Sigmoid colon (tissue), 4 donors: ENCODE measurements at regions not wholly inside any gene's neighbourhood (a gene's known extent, or its start where the extent isn't known, plus 50 kb on each side); places are given as distances from the start of the nearest gene placed in this dataset.

Experiments used
- EP300 ChIP-seq, 4 donors: sonication (generic); formaldehyde crosslinking; IDR thresholded peaks; one replicate each; pipeline ENCODE4 v1.6.1; 2017; ENCODE audit warnings: antibody characterized with exemption in 4 of 4
- POLR2A ChIP-seq, 2 donors: fragments of 450-650 bp; IDR thresholded peaks; one replicate each; pipeline ENCODE4 v1.6.1; 2016; ENCODE audit warnings: antibody characterized with exemption in 2 of 2, mild to moderate bottlenecking in 2 of 2, moderate library complexity in 2 of 2
- TF ChIP-seq, protein P1 (sequence below), 4 experiments: fragments of 450-650 bp in 3 of 4; fragments of 200-600 bp in 1 of 4; IDR thresholded peaks; one replicate each; pipeline ENCODE4 v1.5.1; 2016 to 2019; ENCODE audit warnings: antibody characterized with exemption in 4 of 4, mild to moderate bottlenecking in 3 of 4, moderate library complexity in 2 of 4

DNA sequence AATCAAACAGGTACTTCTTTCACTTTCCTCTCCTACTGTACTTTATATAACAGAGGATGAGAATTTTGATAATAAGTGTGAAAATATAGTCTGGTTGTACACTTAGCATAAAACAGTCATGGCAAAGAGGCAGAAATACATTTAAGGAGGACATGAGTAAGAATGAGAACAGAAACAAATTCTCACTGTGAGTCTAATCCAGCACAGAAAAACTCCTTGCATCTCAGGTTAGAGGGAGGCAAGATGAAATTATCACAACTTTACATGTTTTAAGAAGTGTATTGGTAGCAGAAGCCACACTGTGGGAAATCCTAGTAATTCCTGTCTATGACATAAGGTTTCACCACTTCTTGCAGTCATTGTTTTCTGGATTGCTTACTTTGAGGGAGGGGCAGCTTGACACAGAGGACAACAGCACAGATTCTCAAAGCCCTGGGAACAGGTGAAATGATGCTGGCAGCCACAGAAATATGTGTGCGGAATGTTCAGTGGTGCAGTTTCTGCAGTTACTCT is 733.6 kb upstream of the GBE1 start:
- TF ChIP-seq, protein P1, sequence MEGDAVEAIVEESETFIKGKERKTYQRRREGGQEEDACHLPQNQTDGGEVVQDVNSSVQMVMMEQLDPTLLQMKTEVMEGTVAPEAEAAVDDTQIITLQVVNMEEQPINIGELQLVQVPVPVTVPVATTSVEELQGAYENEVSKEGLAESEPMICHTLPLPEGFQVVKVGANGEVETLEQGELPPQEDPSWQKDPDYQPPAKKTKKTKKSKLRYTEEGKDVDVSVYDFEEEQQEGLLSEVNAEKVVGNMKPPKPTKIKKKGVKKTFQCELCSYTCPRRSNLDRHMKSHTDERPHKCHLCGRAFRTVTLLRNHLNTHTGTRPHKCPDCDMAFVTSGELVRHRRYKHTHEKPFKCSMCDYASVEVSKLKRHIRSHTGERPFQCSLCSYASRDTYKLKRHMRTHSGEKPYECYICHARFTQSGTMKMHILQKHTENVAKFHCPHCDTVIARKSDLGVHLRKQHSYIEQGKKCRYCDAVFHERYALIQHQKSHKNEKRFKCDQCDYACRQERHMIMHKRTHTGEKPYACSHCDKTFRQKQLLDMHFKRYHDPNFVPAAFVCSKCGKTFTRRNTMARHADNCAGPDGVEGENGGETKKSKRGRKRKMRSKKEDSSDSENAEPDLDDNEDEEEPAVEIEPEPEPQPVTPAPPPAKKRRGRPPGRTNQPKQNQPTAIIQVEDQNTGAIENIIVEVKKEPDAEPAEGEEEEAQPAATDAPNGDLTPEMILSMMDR (IDR thresholded peaks at IDR 0.05), result no peak
- TF ChIP-seq EP300 (IDR thresholded peaks at IDR 0.05), result no peak
- TF ChIP-seq POLR2A (IDR thresholded peaks at IDR 0.05), result no peak
